HL-60/S4 (cell line): ENCODE measurements at regions not wholly inside any gene's neighbourhood (a gene's known extent, or its start where the extent isn't known, plus 50 kb on each side); places are given as distances from the start of the nearest gene placed in this dataset.

Experiments
- in situ Hi-C: fragments of 300-500 bp; cut with MboI; formaldehyde crosslinking; loops from 2 replicates; pipeline ENCODE4 v1.14.3; 2022; ENCODE audit warnings: low sequenced_read_pairs

DNA sequence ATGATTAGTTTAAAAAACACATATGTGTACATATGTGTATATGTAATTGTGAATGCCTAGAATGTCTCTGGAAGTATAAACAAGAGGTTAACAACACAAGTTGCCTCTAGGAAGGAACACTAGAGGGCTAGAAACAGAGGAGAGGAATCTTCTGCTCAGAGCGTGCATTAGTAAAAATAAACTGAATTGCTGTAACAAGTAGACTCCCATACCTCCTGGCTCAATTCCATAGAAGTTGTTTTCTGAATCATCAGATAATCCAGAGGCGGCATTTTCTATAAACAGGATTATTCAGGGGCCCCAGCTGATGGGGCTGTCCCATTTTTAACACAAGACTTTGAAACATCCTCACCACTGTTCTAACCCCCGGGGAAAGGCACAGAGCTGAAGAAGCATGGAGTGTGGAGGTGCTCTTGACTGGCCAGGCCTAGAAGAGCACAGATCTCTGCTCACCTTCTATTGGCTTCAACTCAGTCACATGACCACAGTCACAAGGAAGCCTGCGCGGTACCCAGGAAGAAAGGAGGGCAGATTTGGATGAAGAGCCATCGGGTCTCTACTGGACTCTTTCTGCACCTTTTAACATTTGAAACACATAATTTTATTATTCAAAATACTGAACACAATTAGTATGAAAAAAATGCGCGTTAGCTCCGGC is 145.7 kb downstream of the TLE3 start:
- in situ Hi-C loops = no loop called here

DNA sequence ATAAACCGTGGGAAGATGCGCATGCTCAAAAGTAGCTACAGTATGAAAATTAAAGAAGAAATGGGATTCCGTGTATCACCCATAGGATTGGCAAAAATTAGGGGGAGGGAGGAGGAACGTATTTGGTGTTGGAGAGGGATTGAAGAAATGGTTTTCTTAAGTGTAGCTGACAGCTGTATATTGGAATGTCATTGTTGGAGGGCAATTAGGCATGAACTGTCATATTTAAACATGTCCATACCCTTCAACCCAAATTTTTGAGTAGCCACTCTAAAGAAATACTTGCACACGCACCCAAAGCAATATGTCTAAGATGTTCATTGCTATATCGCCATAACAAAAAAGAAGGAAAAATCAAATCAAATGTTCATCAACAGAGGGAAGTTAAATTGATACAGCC is 144.7 kb downstream of the TLE3 start:
- in situ Hi-C loops = no loop called here

DNA sequence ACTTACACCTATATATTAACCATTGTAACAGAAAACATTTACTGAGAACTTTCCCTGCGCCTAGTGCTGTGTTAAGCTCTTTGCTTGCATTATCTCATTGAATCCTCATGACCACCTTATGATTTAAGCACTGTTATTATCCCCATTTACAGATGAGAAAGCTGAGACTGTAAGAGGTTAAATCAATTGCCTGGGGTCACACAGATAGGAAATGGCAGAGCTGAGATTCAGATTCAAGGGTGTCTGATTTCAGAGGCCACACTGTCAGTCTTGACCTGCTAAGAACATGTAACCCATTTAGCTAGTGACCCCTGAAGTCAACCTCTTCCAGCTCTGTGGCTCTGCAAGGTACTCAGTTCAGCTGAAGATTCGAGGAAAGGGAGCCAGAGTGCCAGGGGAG is 143.9 kb downstream of the TLE3 start:
- in situ Hi-C loops = no loop called here

DNA sequence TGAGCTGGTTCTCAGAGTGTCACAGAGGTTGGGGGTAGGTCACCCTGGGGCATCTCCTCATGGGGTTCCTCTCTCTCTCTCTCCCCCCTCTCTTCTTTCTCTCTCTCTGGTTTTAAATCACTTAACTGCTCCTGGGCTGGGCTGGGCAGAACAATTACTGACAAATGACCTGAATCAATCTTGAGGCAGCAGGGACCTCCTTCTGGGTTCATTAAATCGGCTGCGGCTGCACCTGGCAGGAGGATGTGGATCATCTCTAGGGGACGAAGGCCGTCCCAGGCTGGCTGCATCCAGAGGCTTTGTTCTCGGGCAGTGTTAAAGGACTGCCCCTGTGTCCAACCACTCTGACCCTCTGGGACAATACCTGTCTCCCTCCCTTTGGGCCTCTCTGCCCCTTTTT is 143.1 kb downstream of the TLE3 start:
- in situ Hi-C loops = no loop called here

DNA sequence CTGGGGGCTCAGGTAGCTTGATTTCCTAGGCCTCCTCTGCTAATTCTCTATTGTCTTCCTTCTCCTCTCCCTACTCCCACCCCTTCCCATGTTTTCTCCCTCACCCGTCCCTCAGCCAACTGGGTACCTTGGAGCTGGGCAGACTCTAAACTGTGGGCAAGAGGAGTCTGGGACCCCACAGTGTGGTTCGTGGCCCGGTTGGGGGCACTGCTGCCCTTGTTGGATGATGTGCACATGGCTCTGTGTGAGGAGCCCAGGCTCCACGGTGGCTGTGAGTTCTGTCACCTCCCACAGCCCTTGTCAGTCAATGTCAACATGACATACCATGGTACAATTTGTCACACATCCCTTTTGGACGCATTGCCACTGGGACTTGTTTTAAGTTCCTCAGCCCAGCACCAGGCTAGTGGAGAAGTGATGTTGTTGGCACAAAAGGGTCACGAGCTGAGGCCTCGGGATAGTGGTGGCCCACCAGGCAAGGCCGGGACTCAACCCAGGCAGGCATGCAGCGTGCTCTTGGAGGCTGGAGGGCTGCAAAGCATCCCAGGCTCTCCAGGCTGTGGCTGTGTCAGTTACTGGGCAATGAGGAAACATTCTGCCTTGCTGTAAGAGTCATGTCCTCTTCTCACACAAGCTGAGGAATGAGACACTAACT is 142.3 kb downstream of the TLE3 start:
- in situ Hi-C loops = no loop called here

DNA sequence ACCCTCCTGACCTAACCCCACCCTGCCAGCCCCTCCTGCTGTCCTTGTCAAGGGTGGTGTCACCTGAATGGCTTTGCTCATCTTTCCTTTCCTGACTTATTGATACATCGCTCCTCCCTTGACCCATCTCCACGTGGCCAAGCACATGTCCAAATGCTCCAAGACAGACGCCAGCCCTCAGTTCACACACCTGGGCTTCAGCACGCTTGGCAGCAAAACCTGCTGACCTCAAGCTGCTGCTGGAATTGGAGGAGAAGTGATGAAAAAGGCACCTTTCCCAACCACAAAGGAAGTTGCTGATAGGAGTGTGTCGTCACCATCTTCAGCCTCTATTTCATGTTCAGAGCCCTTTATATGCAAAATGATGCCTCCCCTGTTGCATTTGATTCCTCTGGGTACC is 141.3 kb downstream of the TLE3 start:
- in situ Hi-C loops = no loop called here

DNA sequence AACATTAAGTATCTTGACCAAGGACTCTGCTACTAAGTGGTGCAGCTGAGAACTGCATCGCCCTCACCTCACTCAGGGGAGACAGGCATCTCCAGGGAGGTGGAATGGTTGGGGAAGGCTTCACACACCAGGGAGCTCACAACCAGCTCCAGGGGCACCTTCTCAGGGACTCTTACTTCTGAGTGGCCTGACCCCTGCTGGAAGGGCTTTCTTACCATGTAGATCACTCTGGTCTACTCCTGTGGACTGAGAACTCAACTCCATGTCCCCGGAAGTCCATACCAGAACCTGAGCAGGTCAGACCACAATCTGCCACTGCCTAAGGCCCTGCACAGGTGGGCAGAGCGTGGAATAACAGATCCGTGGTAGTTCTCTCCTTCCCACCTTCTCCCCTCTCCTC is 140.5 kb downstream of the TLE3 start:
- in situ Hi-C loops = no loop called here

DNA sequence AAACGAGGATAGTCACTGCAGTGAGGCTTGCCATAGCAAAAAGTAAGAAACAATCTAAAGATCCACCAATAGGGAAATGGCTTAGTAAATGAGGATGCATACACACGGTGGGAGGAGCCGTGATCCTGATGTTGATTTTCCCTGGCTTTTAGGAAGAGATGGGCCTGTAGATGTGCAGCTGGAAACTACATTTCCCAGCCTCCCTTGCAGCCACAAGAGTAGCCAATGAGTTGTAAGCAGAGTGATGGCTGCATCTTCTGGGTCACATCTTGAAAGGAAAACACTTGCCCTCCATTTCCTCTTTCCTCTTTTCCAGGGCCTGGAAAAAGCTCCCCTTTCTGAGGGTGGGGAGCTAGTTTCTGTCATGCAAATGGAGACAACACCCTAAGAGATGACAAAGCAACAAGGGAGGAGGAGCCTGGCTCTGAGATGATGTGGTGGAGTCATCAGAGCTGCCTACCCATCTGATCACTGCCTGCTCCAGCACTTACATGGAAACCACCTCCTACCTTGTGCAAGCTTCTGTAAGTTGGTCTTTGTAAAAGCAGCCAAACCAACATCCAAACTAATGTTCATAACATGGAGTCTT is 139.1 kb downstream of the TLE3 start:
- in situ Hi-C loops = no loop called here

DNA sequence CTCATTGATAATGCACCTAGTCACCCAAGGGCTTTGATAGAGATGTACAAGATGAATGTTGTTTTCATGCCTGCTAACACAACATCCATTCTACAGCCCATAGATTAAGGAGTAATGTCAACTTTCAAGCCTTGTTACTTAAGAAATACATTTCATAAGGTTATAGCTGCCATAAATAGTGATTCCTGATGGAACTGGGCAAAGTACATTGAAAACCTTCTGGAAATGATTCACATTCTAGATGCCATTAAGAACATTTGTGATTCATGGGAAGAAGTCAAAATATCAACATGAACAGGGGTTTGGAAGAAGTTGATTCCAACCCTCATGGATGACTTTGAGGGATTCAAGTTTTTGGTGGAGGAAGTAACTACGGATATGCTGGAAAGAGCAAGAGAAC is 135.2 kb downstream of the TLE3 start:
- in situ Hi-C loops = no loop called here

DNA sequence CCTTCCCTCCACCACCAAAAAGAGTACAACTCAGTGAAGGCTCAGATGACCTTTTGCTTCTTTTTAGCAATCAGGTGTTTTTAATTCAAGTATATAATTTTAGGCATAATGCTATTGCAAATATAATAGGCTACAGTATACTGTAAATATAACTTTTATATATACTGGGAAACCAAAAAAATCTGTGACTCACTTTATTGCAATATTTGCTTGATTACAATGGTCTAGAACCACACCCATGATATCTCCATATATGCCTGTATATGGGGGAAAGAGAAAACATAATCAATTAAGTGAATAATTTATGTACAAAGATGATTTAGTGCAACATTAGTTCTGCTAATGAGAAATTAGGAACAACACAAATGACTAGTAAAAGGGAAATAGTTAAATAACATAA is 134.3 kb downstream of the TLE3 start:
- in situ Hi-C loops = no loop called here

DNA sequence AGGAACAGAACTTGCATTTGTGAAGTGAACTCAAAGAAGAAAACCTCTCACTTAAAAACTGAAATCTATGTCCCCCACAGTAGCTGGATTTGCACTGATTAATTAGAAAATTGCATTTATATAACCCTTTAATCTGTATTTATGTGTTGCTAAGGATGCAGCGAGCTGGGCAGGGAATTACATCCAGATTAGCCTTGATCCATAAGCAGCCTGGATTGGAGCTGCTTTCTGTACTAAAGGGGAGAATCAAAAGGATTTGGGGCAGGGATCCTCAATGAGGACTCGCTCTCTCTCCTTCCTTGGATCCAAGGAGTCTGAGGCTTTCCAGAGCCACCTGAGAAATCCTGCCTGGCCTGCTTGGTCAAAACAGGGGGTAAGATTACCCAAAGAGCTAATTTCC is 125.9 kb downstream of the TLE3 start:
- in situ Hi-C loops = no loop called here

DNA sequence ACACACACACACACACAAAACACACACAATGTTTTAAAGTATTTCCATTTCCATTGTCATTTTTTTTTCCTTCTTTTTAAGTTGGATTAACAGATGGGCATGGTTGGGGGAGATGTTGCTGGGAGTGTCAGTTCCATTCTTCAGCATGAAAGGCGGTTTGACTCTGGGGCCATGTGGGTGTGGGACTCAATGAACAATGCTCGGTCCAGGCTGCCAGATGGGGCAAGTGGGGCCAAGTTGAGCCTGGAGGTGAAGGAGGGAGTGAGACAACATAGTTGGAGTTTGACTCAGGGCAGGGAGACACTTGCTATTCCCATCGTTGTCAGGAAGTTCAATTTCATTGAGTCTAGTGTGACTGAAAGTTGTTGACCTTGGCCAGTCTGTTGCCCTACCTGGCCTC is 125.3 kb downstream of the TLE3 start:
- in situ Hi-C loops = no loop called here

DNA sequence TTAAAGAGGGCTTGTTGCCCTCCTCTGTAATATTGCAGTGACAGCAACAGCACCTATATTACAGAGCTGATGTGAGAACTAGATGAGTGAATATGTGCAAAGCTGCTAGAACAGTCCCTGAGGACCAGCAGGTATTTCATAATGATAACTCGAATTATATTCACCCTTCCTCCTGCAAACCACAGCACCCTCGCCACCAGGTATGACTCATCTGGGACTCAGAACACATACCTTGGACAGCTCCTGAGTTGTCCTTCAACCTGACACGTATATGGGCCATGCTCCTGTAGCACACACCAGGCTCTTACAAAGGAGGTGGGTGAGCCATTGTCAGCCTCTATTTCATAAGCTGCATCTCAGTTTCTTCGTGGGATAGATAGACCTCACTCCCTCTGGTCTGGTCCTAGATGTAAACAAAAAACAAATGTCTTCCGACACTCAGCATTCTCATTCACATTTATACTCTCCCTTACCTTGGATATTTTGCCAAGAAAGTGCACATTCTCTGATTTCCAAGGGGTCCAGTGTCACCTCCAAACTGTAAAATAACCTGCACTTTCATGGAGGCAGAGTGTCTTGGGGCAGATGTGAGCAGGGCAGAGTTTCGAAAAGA is 124.5 kb downstream of the TLE3 start:
- in situ Hi-C loops = no loop called here

DNA sequence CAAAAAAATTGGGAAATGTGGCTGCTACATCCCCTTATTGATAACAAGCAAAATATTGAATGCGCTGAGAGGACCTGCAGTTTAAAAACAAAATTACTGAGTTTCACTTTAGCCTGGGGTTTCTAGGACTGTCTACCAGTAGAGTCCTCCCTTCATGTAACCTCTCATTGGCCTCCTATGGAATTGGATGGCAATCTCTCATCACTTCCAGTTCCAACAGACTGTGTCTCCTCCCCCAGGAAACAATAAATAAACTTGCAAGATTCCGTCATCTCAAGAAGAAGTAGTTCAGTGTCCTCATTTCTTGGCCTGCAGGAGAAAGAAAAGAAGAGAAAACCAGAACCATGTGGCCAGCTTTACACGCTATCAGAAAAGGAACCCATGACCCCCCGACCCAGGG is 123.8 kb downstream of the TLE3 start:
- in situ Hi-C loops = no loop called here

DNA sequence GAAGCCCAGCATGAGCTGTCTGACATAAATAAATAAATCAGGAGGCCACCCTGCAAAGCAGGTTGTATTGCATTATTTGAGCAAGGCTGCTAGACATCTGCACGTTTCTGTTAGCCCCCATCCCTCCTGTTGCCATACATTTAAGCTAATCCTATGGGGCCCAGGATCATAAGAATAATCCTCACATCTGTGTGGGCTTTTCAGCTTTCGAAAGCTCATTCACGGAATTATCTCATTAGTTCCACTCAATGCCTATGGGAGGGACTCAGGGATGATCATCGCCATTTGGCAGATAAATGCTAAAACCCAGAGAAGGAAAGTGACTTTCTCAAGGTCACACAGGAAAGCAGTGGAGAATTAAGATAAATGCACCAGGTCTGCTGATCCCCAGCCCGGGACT is 123.4 kb downstream of the TLE3 start:
- in situ Hi-C loops = no loop called here

DNA sequence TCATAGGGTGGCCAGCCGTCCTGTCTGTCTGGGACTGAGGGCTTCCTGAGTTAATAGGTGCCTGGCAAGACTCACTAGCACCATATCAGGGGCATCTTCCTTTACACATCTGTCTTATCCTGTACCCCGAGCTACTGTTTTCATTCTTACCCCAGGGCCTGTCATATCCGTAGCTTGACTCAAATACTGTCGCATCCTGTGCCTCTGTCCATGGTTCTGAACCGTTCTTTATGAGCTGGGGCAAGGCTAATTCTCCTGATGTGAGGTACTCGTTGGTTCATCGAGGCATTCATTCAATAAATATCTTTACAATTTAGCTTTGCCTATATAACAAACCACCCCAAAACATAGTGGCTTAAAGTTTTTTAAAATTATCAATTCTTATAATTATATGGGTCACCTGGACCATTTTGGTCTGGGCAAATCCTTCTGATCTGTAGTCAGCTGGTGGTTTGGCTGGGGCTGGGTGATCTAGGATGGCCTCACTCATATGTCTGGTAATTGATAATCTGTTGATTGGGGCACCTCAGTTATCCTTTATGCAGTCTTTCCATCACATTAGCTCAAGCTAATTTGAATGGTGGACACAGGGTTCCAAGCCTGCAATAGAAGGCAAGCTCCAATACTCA is 121.2 kb downstream of the TLE3 start:
- in situ Hi-C loops = no loop called here

DNA sequence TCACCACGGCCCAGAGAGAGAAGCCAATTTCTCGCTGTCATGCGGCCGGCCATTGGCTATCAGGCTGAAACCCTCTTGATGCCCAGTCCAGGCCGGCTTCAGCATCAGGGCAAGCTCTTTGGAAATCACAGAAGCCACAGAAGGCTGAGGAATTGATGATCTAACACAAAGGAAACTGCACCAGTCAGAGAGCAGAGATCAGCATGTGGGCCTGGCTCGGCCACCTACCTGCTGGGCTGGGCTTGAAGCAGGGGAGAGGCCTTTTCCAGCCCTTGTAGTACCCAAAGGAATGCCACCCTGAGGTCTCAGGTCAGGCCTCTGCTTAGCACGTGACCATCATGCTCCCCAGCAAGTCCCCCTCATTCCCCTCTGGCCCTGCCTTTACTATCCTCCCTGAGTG is 119.1 kb downstream of the TLE3 start:
- in situ Hi-C loops = no loop called here

DNA sequence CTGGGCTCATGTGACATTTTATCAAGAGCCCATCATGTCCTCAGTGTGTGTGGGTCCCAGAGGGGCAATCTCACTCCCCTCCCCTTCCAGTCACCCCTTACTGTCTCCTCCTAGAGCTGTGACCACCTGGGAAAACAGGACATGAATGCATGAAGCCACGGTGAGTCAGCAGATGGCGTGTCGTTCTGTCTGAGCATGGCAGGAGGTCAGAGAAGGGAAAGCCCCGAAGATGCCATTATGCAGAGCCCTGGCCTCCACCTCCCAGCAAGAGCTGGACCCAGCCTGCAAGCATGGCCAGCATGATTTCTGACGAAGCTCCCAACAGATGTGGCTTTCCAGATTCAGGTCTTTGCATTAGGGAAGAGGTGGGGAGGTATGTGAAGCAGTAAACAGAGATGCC is 118.5 kb downstream of the TLE3 start:
- in situ Hi-C loops = no loop called here

DNA sequence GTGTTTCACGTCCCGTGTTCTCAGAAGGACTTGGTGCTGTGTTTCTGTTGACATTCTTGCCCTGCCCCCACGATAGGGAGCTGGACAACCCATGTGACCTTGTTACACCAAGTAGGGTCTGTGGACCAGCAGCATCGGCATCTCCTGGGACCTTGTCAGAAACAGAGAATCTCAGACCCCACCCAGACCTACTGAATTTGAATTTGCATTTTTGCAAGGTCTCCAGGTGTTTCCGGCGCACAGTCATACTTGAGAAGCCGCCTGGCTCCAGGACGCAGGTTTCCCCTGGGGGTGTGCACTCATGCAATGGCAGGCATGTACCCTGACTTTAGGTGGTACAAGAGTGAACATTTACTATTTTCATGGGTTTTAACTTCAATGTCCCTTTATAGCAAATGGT is 117.9 kb downstream of the TLE3 start:
- in situ Hi-C loops = no loop called here

DNA sequence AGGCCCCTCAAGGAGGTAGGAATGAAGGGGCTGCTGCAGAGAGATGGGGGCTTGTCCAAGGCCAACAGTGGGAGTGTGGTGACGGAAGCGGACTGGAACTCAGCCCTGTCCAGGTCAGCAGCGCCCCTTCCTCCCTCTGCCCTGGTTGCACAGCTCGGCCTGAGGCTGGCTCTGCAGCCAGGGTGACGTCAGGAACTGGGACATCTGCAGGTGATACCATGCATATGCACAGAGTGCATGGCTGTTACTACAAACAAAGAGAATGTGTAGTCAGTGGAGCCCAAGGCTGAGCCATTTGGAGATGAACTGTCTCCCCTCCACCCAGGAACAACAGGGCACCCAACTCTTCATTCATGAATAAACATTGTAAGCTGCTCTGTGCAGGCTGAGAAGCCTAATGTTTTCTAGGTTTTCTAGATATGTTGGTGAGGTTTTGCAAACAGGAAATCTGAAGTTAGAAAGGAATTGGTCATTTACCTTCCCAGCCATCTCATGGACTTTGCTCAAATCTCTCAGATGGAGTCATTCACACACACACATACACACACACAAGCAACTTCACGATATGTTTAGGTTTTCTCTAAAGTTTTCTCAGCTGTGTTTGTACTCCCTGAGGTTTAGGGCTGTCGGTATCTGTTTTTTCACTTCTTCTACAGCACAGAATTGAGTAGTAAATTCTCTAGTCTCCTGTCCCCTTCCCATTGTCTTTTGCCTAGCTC is 117.2 kb downstream of the TLE3 start:
- in situ Hi-C loops = no loop called here

DNA sequence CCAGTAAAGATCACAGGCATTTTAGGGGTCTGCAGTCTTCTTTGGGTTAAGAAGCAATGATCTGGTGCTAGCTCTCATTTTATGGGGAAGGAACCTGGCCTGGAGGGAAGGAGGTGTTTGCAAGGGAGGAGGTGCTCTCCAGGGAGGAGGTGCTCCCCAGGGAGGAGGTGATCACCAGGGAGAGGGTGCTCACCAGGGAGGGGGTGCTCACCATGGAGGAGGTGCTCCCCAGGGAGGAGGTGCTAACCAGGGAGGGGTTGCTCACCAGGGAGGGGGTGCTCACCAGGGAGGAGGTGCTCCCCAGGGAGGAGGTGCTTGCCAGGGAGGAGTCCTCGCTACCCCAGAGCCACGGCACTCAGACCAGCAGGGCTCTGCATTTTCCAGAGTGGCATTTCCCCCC is 115.7 kb downstream of the TLE3 start:
- in situ Hi-C loops = no loop called here
